SKM-1 treated with dmso at 0.1 percent for 144 hours (cell line): ENCODE measurements at regions not wholly inside any gene's neighbourhood (a gene's known extent, or its start where the extent isn't known, plus 50 kb on each side); places are given as distances from the start of the nearest gene placed in this dataset.
"Not testable (repeated sequence)": the region's sequence is repeated elsewhere in the genome, so short reads cannot be mapped to it uniquely, and the experiment has no call there.

Experiments used
- DNase-seq: peaks from one replicate; lab custom pipeline; 2025; ENCODE audit not compliant: unreplicated experiment; lab: John Stamatoyannopoulos, UW

- no peak for DNase-seq
Measured at GRCh38 chrX:143935601-143936000, 51.7 kb downstream of the UBE2NL start.

GRCh38 chrX:143940119-143940518, 56.2 kb downstream of the UBE2NL start:
- no peak for DNase-seq

DNA sequence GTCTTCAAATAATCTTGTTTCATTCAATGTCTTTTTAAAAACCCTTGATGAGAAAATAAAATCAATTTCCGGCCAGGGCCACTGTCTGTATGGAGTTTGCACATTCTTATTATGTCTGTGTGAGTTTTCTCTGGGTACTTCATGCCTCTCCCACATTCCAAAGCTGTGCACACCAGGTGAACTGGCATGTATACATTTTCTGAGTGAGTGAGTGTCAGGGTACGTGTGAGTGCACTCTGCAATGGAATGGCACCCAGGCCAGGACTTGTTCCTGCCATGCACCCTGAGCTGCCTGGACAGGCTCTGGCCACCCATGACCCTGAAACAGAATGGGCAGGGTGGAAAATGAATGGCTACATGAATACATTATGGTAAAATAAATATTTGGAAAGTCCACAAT, 61.3 kb downstream of the UBE2NL start:
- DNase-seq, result no peak

- no peak for DNase-seq
Measured at GRCh38 chrX:143964549-143964948, 80.7 kb downstream of the UBE2NL start.

- DNase-seq, result no peak
Measured at GRCh38 chrX:143988356-143988755, 104.5 kb downstream of the UBE2NL start.

DNA sequence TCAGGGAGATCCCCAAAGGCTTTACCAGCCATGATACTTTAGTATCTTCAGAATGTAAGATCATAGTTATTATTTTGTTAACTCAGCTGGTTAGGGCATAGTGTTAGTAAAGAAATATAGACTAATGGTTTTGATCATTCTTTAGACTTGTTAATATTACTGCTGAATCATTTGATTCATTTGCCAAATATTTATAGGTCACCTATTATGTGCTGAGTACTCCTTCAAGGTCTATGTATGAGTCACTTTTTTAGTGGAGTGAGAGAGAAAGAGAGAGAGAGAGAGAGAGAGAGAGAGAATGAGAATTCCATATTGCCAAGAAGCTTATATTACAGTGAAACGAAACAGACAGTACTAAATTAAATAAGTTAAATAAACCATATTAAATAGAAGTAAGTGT, 110.3 kb downstream of the UBE2NL start:
- no peak for DNase-seq

DNA sequence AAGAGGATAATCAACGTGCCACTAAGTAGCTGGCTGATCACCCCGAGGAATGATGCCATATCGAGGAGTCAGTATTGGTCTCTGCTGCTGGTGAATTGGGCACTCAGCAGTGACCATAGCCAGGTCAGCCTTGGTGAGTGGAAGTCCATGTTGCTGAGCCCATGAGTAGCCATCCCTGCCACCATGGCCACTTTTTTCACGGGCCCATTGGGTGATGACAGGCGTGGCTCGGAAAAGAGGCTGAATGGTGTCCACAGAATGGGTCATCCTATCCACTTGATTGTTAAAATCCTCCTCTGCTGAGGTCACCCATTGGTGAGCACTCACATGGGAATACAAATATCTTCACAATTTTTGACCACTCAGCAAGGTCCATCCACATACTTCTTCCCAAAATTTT, 114.4 kb downstream of the UBE2NL start:
- no peak for DNase-seq

GRCh38 chrX:144006811-144007210, 122.9 kb downstream of the UBE2NL start:
- DNase-seq, result no peak

DNA sequence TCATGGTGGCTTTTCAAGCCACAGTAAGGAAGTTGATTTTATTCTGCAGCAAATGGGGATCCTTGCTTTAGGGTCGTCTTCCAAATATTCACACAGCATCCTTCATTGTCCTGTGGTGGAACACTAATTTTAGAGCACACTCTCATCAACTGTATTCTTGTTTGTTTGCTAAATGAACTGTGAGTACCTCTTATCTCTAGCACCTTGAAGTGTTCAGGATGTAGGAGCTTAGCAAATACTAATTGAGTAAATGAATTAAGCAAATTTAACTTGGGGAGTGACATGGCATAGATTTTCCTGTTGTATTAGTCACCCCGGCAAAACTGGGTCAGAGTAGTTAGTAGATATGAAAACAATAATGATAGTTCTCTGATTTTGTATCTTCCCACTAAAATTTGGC, 156.9 kb downstream of the UBE2NL start:
- no peak for DNase-seq

- no peak for DNase-seq
Measured at GRCh38 chrX:144042271-144042670, 158.4 kb downstream of the UBE2NL start.

DNA sequence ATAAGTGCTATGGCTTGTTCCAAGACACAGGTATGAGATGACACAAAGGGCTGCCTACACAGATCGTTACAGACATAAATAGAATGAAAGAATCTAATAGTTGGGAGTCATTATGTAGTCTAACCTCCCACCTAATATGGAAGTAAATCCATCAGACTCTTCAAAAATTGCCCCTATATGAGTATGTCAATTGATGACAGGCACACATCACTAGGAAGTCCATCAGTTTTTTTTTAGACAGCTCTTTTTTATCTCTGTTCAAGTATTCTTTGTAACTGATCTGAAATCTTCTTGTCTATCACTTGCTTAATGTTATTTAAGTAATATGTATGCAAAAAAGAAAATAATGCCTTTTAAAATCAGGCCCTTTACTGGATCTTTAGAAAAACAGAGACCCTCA, 191.6 kb downstream of the UBE2NL start:
- no peak for DNase-seq

DNA sequence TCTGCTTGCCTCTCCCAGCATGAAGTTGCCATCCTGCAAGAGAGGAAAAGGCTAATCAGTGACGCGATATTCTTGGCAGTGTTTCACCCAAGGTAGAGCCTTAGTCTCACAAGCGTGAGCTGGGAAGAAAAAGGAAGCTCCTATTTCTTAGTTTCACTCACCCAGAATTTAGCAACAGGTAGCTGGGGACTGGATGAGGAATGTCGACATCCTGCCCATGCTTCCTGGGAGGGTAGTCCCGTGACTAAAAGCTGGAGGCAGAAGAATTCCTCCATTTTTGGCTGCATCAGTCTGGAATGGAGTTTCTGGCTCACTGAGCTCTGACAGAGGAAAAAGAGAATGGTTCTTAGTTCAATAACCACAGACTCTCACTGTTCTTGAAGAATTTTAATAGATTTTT, 198.4 kb downstream of the UBE2NL start:
- not testable (repeated sequence) for DNase-seq

DNA sequence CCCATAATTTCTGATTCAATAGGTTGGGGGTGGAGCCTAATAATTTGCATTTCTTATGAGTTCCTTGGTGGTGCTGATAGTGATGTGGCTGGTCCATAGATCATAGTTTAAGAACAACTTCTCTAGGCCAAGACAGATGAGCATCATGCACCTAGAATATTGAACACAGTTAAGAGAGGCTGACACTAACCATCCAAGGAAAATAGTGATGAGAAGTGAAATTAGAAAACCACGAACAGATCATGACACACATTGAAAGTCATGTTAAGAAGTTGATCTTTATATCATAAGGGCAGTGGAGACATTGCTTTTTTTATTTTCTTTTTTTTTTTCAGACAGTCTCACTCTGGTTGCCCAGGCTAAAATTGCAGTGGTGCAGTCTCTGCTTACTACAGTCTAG, 205.8 kb downstream of the UBE2NL start:
- not testable (repeated sequence) for DNase-seq

GRCh38 chrX:144092116-144092515, 208.2 kb downstream of the UBE2NL start:
- DNase-seq, result not testable (repeated sequence)

DNA sequence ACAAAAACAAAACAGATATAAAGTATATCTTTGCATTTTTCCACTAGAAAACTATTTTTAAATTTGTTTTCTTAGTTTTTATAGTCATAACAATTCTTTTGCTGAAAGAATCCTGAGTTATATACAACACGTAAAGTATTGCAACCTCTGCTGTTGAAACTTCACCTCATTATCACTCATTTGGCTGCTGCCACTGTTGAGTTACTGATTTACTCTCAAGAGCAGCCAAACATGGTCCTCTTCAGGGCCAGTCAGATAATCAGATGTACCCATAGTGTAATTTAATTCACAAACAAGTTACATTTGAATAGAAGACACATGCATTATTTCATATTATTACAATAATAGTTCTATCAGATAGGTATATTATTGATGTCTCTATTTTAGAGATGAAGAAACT, 235.6 kb downstream of the UBE2NL start:
- not testable (repeated sequence) for DNase-seq

- not testable (repeated sequence) for DNase-seq
Measured at GRCh38 chrX:144121566-144121965, 237.7 kb downstream of the UBE2NL start.

- DNase-seq, result not testable (repeated sequence)
Measured at GRCh38 chrX:144127570-144128169, 243.8 kb downstream of the UBE2NL start.

DNA sequence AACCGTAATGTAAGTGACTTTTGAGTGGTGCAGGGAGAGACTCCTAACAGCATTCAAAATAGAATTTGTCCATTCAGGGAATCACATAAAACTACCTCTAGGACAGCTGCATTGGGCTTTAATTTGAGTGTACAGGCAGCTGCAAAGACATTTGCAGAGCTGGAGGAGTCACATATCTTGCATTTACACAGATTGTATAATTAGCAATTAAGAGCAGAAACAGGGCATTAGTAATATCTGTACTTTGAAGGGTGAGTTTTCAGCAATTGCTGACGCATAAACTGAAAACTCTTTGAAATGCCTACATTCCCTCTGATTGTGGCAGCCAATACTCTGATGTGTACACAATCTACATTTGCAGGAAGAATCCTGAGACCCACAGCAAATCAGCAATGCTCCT, 245.6 kb downstream of the UBE2NL start:
- not testable (repeated sequence) for DNase-seq

GRCh38 chrX:144130507-144130906, 246.6 kb downstream of the UBE2NL start:
- not testable (repeated sequence) for DNase-seq

- DNase-seq, result not testable (repeated sequence)
Measured at GRCh38 chrX:144131080-144131479, 247.2 kb downstream of the UBE2NL start.

DNA sequence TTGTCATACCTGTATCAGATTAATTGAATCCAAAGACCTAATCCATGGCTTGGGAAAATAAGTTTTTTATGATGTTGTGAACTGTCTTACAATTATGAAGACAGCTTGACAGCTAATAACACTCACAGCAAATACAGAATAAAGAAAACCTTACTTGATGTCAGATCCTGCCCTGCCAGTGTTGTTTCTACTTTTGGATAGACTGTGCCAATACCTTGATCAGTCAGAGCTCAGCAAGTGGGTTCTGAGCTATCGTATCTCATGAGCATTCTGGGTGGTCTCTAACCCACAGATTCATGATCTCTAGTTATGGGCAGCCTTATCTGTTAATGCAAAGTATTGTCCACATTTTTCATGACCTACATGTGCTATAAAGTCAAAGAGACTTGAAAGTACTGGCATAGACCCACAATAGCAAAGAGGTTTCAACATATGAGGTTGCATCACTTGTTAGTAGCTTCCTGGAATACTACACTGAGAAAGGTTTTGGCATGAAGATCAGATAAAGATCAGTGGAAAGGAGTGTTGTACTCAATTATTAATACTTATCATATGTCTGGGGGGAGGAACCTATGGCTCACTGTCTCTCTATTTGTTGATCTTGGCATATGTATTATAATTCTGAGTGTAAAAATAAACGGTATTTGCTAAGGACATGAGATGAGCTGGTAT, 250.7 kb downstream of the UBE2NL start:
- DNase-seq, result not testable (repeated sequence)

DNA sequence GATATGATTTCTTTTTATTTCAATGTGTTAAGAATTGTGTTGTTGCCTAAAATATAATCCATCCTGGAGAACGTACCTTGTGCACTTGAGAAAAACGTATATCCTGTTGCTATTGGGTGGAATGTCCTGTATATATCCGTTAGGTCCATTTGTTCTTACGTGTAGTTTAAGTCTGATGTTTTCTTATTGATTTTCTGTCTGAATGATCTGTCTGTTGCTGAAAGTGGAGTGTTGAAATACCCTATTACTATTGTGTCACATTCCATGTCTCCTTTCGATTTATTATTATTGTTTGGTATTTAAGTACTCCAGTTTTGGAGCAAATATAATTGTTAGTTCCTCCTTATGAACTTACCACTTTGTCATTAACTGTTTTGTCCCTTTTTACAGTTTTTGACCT, 270.6 kb downstream of the UBE2NL start:
- not testable (repeated sequence) for DNase-seq

DNA sequence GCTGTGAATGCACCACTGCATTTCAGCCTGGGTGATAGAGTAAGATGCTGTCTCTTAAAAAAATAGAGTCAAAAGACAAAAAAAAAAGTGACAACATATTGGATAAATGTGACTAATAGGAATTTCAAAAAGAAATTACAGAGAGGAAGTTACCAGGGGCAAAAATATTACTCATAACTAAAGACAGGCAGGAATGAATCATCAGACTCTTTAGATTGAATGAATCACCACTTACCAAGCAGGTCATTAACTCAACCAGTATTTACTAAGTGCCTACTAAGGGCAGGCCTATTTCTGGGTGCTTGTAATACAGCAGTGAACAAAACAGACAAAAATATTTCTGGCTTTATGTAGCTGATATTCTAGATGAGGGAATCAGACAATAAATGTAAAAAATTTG, 301.3 kb downstream of the UBE2NL start:
- not testable (repeated sequence) for DNase-seq
